Astrocyte (in vitro differentiated cells and primary cell): ENCODE measurements at regions not wholly inside any gene's neighbourhood (a gene's known extent, or its start where the extent isn't known, plus 50 kb on each side); places are given as distances from the start of the nearest gene placed in this dataset.

Experiments
- DNase-seq: peaks from one replicate; pipeline ENCODE4 v3.0.0-alpha.2; 2010; ENCODE audit warnings: low read depth
- FAIRE-seq: peaks from 2 replicates; lab custom pipeline; 2011; peaks lifted over from hg19 to GRCh38; lab: Jason Lieb, UNC
- H2AFZ ChIP-seq: 2 replicates; pipeline ENCODE4 v1.6.0; 2012; ENCODE audit warnings: low read depth, low read length, inconsistent platforms
- H3K27ac ChIP-seq: 2 replicates; pipeline ENCODE4 v1.5.1; 2011; ENCODE audit warnings: low read depth, low read length, inconsistent platforms
- H3K27me3 ChIP-seq: 2 replicates; pipeline ENCODE4 v1.6.0; 2011; ENCODE audit warnings: low read length, inconsistent platforms; ENCODE audit not compliant: insufficient read depth
- H3K36me3 ChIP-seq: 2 replicates; pipeline ENCODE4 v1.5.1; 2011; ENCODE audit warnings: low read length, inconsistent platforms; ENCODE audit not compliant: insufficient read depth
- H3K4me1 ChIP-seq: 2 replicates; pipeline ENCODE4 v1.5.1; 2011; ENCODE audit warnings: low read length, inconsistent platforms; ENCODE audit not compliant: insufficient read depth
- H3K4me2 ChIP-seq: 2 replicates; pipeline ENCODE4 v1.6.0; 2012; ENCODE audit warnings: low read length, inconsistent platforms
- H3K4me3 ChIP-seq: 2 replicates; pipeline ENCODE4 v1.5.1; 2011; ENCODE audit warnings: low read depth, mild to moderate bottlenecking, low read length, inconsistent platforms; ENCODE audit not compliant: insufficient read depth
- H3K79me2 ChIP-seq: 2 replicates; pipeline ENCODE4 v1.6.0; 2012; ENCODE audit warnings: mild to moderate bottlenecking, low read length, inconsistent platforms; ENCODE audit not compliant: insufficient read depth
- H3K9ac ChIP-seq: 2 replicates; pipeline ENCODE4 v1.6.0; 2012; ENCODE audit warnings: mild to moderate bottlenecking, low read length, inconsistent platforms
- H3K9me3 ChIP-seq: 2 replicates; pipeline ENCODE4 v1.5.1; 2012; ENCODE audit warnings: low read depth, mild to moderate bottlenecking, low read length, inconsistent platforms; ENCODE audit not compliant: insufficient read depth
- H4K20me1 ChIP-seq: 2 replicates; pipeline ENCODE4 v1.6.0; 2012; ENCODE audit warnings: low read length, inconsistent platforms; ENCODE audit not compliant: insufficient read depth
- H3K27ac Mint-ChIP-seq: one replicate; pipeline ENCODE4 v1.8.0; 2021; ENCODE audit warnings: mild to moderate bottlenecking, mixed read lengths; ENCODE audit not compliant: unreplicated experiment
- H3K27me3 Mint-ChIP-seq: one replicate; pipeline ENCODE4 v1.8.0; 2021; ENCODE audit warnings: low read depth, mixed read lengths; ENCODE audit not compliant: unreplicated experiment
- H3K36me3 Mint-ChIP-seq: one replicate; pipeline ENCODE4 v1.8.0; 2021; ENCODE audit warnings: low read depth, mixed read lengths; ENCODE audit not compliant: unreplicated experiment
- H3K4me1 Mint-ChIP-seq: one replicate; pipeline ENCODE4 v1.8.0; 2021; ENCODE audit warnings: low read depth, mixed read lengths; ENCODE audit not compliant: unreplicated experiment
- H3K4me3 Mint-ChIP-seq: one replicate; pipeline ENCODE4 v1.8.0; 2021; ENCODE audit warnings: mild to moderate bottlenecking, moderate library complexity, mixed read lengths; ENCODE audit not compliant: unreplicated experiment
- H3K9me3 Mint-ChIP-seq: one replicate; pipeline ENCODE4 v1.8.0; 2021; ENCODE audit warnings: mild to moderate bottlenecking, mixed read lengths; ENCODE audit not compliant: unreplicated experiment
- CTCF ChIP-seq: IDR thresholded peaks from 2 replicates; pipeline ENCODE4 v1.5.1; 2011; ENCODE audit warnings: low read depth, mild to moderate bottlenecking, inconsistent platforms, low read length, moderate library complexity; ENCODE audit not compliant: insufficient read depth
- EZH2 ChIP-seq: IDR thresholded peaks from 2 replicates; pipeline ENCODE4 v1.6.1; 2012; ENCODE audit warnings: mild to moderate bottlenecking, low read length, inconsistent platforms; ENCODE audit not compliant: insufficient read depth

DNA sequence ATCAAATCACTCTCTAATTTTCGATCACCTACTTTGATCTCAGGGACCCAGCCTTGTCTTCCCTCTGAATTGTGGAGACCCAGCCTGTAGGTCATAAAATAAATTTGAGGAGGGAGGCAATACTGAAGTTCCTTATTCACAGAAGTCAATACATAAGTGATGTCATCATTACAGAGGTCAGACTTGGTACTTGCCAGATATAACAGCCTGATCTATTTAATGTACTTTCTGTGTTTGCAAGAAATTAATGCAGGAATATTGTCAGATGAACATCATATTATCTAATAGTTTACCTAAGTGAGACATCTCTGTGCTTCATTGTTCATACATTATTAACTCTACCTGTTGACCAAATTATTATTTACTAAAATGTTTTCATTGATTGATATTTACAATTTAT is 105.6 kb downstream of the GPAM start:
- Mint-ChIP-seq H3K27ac (no peak overlapping the region), H3K4me3 (no peak overlapping the region), H3K36me3 (no peaks in the 10 kb centered on the region), H3K9me3 (no peaks in the 10 kb centered on the region), H3K27me3 (peaks cover 5% of the 10 kb centered on the region), H3K4me1 (peaks cover 5% of the 10 kb centered on the region)
- Histone ChIP-seq H3K27me3 (no peaks in the 10 kb centered on the region), H3K4me2 (no peak overlapping the region), H3K79me2 (no peaks in the 10 kb centered on the region), H3K9ac (no peak overlapping the region), H3K36me3 (no peaks in the 10 kb centered on the region), H4K20me1 (no peaks in the 10 kb centered on the region), H2AFZ (no peak overlapping the region), H3K4me3 (no peak overlapping the region), H3K9me3 (no peaks in the 10 kb centered on the region), H3K4me1 (no peaks in the 10 kb centered on the region), H3K27ac (no peak overlapping the region)
- no peak for FAIRE-seq
- no peak for DNase-seq
- TF ChIP-seq CTCF: no peak
- no peak for TF ChIP-seq EZH2

DNA sequence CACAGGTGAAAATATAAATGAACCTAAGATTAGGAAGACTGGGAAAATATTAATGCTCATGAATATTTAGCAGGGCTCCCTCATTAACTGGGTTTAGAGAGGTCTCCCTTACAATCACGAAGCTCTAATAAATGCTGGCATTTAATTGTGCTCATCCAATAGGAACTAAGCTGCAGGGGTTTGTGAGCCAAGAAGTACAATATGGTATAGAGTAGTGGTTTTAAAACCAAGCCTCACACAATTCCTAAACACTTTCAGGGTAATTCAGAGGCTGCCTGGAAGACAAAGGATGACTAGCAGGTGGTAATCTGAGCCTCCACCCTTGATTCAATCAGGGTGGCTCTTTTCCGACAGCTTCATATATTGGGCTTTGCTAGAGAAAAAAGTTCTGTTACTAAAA is 103.3 kb downstream of the GPAM start:
- Histone ChIP-seq H2AFZ (no peak overlapping the region), H3K9ac (no peak overlapping the region), H3K27me3 (no peaks in the 10 kb centered on the region), H3K9me3 (no peaks in the 10 kb centered on the region), H3K36me3 (no peaks in the 10 kb centered on the region), H3K4me2 (no peak overlapping the region), H3K79me2 (no peaks in the 10 kb centered on the region), H3K4me1 (no peaks in the 10 kb centered on the region), H3K4me3 (no peak overlapping the region), H3K27ac (no peak overlapping the region), H4K20me1 (no peaks in the 10 kb centered on the region)
- Mint-ChIP-seq H3K4me1 (peaks cover 5% of the 10 kb centered on the region), H3K4me3 (no peak overlapping the region), H3K36me3 (no peaks in the 10 kb centered on the region), H3K27me3 (peaks cover 3% of the 10 kb centered on the region), H3K27ac (no peak overlapping the region), H3K9me3 (no peaks in the 10 kb centered on the region)
- no peak for TF ChIP-seq CTCF
- TF ChIP-seq EZH2: no peak
- no peak for FAIRE-seq
- DNase-seq: no peak

GRCh38 chr10:112082120-112082519 is 101.4 kb downstream of the GPAM start:
- Histone ChIP-seq H3K9ac (no peak overlapping the region), H3K36me3 (no peaks in the 10 kb centered on the region), H3K27ac (no peak overlapping the region), H3K79me2 (no peaks in the 10 kb centered on the region), H3K4me3 (no peak overlapping the region), H2AFZ (no peak overlapping the region), H3K9me3 (no peaks in the 10 kb centered on the region), H3K4me1 (no peaks in the 10 kb centered on the region), H3K27me3 (no peaks in the 10 kb centered on the region), H3K4me2 (no peak overlapping the region), H4K20me1 (no peaks in the 10 kb centered on the region)
- Mint-ChIP-seq H3K9me3 (no peaks in the 10 kb centered on the region), H3K4me3 (no peak overlapping the region), H3K4me1 (peaks cover under 1% of the 10 kb centered on the region), H3K36me3 (no peaks in the 10 kb centered on the region), H3K27me3 (peaks cover 3% of the 10 kb centered on the region), H3K27ac (no peak overlapping the region)
- FAIRE-seq (no peak), DNase-seq (no peak)
- TF ChIP-seq CTCF (no peak), EZH2 (no peak)
